AG04450 (cell line): ENCODE measurements at regions not wholly inside any gene's neighbourhood (a gene's known extent, or its start where the extent isn't known, plus 50 kb on each side); places are given as distances from the start of the nearest gene placed in this dataset.

ENCODE experiments used
- CTCF ChIA-PET: fragments of 300-600, 350-600 bp; formaldehyde crosslinking; extraction: SDS; loops from one replicate; lab custom pipeline; 2022; ENCODE audit warnings: antibody characterized with exemption, inconsistent platforms; lab: Charles Lee
- POLR2A ChIA-PET: fragments of 350-600 bp; formaldehyde crosslinking; extraction: SDS; loops from one replicate; lab custom pipeline; 2021; ENCODE audit warnings: antibody characterized with exemption, inconsistent platforms; lab: Yijun Ruan, JAX
- DNase-seq: peaks from one replicate; pipeline ENCODE4 v3.0.0-alpha.2; 2011; ENCODE audit warnings: low read depth, low spot score
- H3K27ac ChIP-seq: one replicate; pipeline ENCODE4 v1.5.1; 2012; ENCODE audit warnings: low read depth, low read length, control low read depth
- H3K27me3 ChIP-seq: one replicate; pipeline ENCODE4 v1.6.0; 2012; ENCODE audit warnings: low read length; ENCODE audit not compliant: control insufficient read depth, insufficient read depth
- H3K4me3 ChIP-seq: 2 replicates; pipeline ENCODE4 v1.5.1; 2011; ENCODE audit warnings: mild to moderate bottlenecking, low read depth, low read length, control low read depth
- H3K9me3 ChIP-seq: 2 replicates; pipeline ENCODE4 v1.5.1; 2012; ENCODE audit warnings: low read length; ENCODE audit not compliant: control insufficient read depth, insufficient read depth
- TF ChIP-seq, protein P1 (sequence below): IDR thresholded peaks from 2 replicates; pipeline ENCODE4 v1.5.1; 2011; ENCODE audit warnings: low read depth, low read length, control low read depth, inconsistent platforms

DNA sequence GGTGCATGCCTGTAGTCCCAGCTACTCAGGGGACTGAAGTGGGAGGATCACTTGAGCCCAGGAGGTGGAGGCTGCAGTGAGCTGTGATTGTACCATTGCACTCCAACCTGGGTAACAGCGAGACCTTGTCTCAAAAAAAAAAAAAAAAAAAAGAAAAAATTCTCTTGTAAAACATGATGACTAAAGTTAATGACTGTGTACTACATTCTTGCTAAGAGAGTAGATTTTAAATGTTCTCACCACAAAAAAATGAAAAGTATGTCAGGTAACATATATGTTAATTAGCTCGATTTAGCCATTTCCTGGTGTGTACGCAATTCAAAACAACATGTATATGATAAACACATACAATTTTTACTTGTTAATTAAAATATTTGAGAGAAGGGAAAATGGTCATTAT lies 480.7 kb upstream of the RGS6 start:
- DNase-seq: no peak
- ChIA-PET CTCF (interaction anchor here (0.7 kb wide), 1 partner anchor 128 kb away, joined by 4 read pairs; no protein-coding TSS in a partner anchor), POLR2A (no interaction called here)
- H3K4me3 ChIP-seq: no peak overlapping the region
- H3K27ac ChIP-seq: no peak overlapping the region
- H3K27me3 ChIP-seq: no peaks in the 10 kb centered on the region
- TF ChIP-seq, protein P1, sequence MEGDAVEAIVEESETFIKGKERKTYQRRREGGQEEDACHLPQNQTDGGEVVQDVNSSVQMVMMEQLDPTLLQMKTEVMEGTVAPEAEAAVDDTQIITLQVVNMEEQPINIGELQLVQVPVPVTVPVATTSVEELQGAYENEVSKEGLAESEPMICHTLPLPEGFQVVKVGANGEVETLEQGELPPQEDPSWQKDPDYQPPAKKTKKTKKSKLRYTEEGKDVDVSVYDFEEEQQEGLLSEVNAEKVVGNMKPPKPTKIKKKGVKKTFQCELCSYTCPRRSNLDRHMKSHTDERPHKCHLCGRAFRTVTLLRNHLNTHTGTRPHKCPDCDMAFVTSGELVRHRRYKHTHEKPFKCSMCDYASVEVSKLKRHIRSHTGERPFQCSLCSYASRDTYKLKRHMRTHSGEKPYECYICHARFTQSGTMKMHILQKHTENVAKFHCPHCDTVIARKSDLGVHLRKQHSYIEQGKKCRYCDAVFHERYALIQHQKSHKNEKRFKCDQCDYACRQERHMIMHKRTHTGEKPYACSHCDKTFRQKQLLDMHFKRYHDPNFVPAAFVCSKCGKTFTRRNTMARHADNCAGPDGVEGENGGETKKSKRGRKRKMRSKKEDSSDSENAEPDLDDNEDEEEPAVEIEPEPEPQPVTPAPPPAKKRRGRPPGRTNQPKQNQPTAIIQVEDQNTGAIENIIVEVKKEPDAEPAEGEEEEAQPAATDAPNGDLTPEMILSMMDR: no peak
- no peaks in the 10 kb centered on the region for H3K9me3 ChIP-seq

DNA sequence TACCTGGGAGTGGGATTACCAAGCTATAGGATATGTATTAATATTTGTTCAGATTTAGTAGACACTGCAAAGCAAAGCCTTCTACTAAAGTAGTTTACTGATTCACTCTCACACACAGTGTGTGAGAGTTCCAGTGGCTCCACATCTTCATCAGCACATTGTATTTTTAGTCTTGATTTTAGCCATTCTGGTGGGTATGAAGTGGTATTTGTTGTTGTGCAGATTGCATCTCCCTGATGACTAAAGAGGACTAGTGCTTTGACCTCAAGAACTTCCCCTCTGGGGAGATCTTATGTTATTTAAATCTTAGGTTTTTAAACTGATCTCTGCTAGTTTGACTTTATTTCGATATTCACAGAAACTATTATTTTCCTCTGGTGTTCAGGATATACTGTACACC lies 479.7 kb upstream of the RGS6 start:
- H3K27me3 ChIP-seq: no peaks in the 10 kb centered on the region
- no peak for DNase-seq
- ChIA-PET POLR2A (no interaction called here), CTCF (no interaction called here)
- TF ChIP-seq, protein P1: no peak
- H3K9me3 ChIP-seq: no peaks in the 10 kb centered on the region
- H3K27ac ChIP-seq: no peak overlapping the region
- no peak overlapping the region for H3K4me3 ChIP-seq

DNA sequence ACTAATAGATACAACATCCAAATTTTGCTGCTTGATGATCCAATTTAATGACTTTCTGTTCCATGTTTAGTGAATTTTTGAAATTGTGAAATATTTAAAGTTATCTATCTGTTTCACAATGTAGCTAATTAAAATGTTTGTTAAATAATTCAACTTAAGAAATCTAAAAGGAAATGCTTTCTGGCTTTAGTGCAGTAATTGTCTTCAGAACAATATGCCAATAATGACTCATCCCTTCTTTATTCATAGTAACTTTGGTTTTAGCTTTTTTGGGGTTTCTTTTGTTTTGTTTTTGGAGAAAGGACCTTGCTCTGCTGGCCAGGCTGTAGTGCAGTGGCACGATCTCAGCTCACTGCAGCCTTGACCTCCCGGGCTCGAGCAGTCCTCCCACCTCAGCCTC lies 479.2 kb upstream of the RGS6 start:
- Histone ChIP-seq H3K27me3 (no peaks in the 10 kb centered on the region), H3K27ac (no peak overlapping the region), H3K4me3 (no peak overlapping the region), H3K9me3 (no peaks in the 10 kb centered on the region)
- ChIA-PET CTCF (no interaction called here), POLR2A (no interaction called here)
- DNase-seq: no peak
- TF ChIP-seq, protein P1: no peak

DNA sequence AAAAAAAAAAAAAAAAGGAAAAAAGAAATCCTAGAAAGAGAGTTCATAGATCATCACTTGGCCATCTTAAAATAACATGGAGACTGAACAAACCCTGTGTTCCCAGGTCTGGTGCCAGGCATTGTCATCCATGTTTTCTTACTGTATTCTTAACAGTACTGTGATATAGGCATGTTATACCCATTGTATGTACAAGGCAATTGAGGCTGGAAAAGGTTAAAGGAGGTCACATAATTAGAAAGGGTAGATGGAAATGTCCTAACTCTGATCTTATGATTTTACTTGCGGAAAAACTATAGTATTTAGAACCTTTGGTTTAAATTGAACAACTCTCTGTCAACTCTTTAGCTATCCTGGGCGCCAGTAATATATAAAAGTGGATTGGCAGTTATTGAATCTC lies 478.2 kb upstream of the RGS6 start:
- ChIA-PET POLR2A (no interaction called here), CTCF (no interaction called here)
- Histone ChIP-seq H3K27me3 (no peaks in the 10 kb centered on the region), H3K4me3 (no peak overlapping the region), H3K9me3 (no peaks in the 10 kb centered on the region), H3K27ac (no peak overlapping the region)
- TF ChIP-seq, protein P1: no peak
- no peak for DNase-seq

DNA sequence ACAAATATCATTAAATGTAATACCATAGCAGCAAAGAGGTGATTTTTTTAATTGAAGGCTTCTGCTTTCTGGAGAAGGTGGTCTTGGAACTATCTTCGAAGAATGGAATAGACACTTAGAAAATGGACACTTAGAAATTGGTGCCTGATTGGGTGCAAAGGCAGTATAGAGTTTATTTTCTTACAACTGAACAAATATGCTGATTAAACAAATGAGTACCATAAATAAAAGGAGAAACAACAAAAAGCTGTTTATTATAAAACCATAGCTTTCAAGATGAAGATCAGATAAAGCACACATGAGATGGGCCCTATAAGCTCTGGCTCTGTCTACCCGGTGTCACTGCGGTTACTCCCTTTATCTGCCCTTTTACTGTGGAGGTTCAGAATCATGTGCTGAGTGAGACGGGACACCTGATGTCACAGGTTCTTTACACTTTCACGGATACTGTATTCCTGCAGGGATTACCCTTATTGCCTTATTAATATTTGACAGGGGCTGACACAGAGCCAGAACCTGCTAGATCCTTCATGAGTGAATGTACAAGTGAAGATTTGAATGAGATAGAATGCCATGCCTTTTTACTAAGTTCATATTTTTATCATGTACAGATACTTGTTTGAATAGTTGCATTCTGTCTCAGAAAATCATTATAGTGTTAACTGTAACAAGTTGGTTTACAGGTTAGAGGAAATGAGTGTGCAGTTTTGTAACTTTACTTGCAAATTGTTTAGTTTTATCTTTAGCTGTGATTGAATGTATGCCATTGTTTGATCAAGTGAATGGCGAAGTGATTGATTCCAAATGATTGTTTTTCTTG lies 477.5 kb upstream of the RGS6 start:
- Histone ChIP-seq H3K27me3 (no peaks in the 10 kb centered on the region), H3K27ac (no peak overlapping the region), H3K9me3 (no peaks in the 10 kb centered on the region), H3K4me3 (no peak overlapping the region)
- TF ChIP-seq, protein P1: no peak
- CTCF ChIA-PET: no interaction called here
- POLR2A ChIA-PET: no interaction called here
- no peak for DNase-seq
